Prostate gland (tissue), 2 donors: ENCODE measurements at regions not wholly inside any gene's neighbourhood (a gene's known extent, or its start where the extent isn't known, plus 50 kb on each side); places are given as distances from the start of the nearest gene placed in this dataset.

ENCODE experiments used
- DNase-seq: peaks from one replicate; pipeline ENCODE4 v3.0.0-alpha.2; 2019; ENCODE audit warnings: low spot score
- H3K27ac ChIP-seq, 2 donors: fragments of 200-600 bp; sonication (generic); 2 replicates each; pipeline ENCODE4 v1.5.1; 2017 to 2019
- H3K27me3 ChIP-seq: fragments of 200-600 bp; sonication (generic); replicated peaks from 2 replicates; pipeline ENCODE4 v1.5.1; 2019; ENCODE audit not compliant: insufficient read depth
- H3K36me3 ChIP-seq, 2 donors: fragments of 200-600 bp; sonication (generic); 1 replicate in 1 of 2; 2 replicates in 1 of 2; pipeline versions ENCODE4 v1.5.1 to v1.8.1; 2017 to 2019
- H3K4me1 ChIP-seq: fragments of 200-600 bp; sonication (generic); replicated peaks from 2 replicates; pipeline ENCODE4 v1.5.1; 2019
- H3K4me3 ChIP-seq, 2 donors: fragments of 200-600 bp; sonication (generic); 2 replicates each; pipeline ENCODE4 v1.5.1; 2017 to 2019
- H3K9me3 ChIP-seq: fragments of 200-600 bp; sonication (generic); 2 replicates; pipeline ENCODE4 v1.5.1; 2017
- POLR2A ChIP-seq: fragments of 450-650 bp; IDR thresholded peaks from one replicate; pipeline ENCODE4 v1.6.1; 2016; ENCODE audit warnings: antibody characterized with exemption, mild to moderate bottlenecking
- POLR2AphosphoS5 ChIP-seq: sonication (generic); formaldehyde crosslinking; IDR thresholded peaks from one replicate; pipeline ENCODE4 v1.6.1; 2017; ENCODE audit warnings: antibody characterized with exemption
- WGBS: methylation state at CpG from one replicate; pipeline ENCODE4 v1.1.5; 2018; 5-methylcytosine and 5-hydroxymethylcytosine counted together
- intact Hi-C: fragments of 100-400 bp; cut with DNase I; formaldehyde crosslinking; loops from one replicate; pipeline ENCODE4 v1.14.2; 2022
- TF ChIP-seq, protein P1 (sequence below), 4 experiments: fragments of 200-600 bp in 2 of 4; fragments of 450-650 bp in 2 of 4; sonication (generic) in 2 of 4; IDR thresholded peaks; 1 replicate in 3 of 4; 2 replicates in 1 of 4; pipeline ENCODE4 v1.5.1; 2016 to 2019; ENCODE audit warnings: antibody characterized with exemption in 4 of 4, mild to moderate bottlenecking in 2 of 4, moderate library complexity in 2 of 4

DNA sequence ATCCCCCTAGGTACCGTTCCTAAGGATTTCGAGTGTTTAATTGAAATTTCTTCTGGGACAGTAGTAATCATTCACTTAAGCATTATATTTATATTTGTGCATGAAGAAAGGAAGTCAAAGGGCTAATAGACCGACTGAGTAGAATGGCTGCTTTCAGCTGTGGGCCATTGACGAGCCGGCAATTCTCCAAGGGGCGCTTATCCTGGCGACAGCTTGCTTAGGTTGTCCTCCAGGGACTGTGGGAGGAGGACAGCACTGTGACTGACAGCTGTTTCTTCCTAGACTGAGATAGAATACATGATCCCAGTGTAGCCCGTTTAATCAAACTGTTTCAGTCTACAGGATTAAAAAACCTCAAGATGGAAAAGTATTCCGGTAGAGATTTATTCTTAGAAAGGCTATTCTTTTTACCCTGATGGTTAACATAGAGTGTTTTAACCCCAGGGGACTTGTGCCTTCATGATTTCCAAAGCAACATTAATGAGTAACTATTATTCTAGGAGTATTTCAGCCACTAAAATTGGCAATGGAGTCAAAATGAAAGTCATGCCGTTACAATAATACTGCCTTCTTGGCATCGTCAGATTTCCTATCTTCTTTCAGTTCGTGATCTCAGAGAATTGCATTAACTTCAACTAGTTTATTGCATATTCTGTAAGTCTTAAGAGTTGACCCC lies 943.1 kb upstream of the WWC1 start:
- 88% methylated on average over 12 of the region's 12 CpGs for WGBS
- H3K27ac ChIP-seq: no peak overlapping the region
- intact Hi-C loops: no loop called here
- no peaks in the 10 kb centered on the region for H3K4me1 ChIP-seq
- TF ChIP-seq POLR2A: no peak
- TF ChIP-seq POLR2AphosphoS5: no peak
- TF ChIP-seq, protein P1, sequence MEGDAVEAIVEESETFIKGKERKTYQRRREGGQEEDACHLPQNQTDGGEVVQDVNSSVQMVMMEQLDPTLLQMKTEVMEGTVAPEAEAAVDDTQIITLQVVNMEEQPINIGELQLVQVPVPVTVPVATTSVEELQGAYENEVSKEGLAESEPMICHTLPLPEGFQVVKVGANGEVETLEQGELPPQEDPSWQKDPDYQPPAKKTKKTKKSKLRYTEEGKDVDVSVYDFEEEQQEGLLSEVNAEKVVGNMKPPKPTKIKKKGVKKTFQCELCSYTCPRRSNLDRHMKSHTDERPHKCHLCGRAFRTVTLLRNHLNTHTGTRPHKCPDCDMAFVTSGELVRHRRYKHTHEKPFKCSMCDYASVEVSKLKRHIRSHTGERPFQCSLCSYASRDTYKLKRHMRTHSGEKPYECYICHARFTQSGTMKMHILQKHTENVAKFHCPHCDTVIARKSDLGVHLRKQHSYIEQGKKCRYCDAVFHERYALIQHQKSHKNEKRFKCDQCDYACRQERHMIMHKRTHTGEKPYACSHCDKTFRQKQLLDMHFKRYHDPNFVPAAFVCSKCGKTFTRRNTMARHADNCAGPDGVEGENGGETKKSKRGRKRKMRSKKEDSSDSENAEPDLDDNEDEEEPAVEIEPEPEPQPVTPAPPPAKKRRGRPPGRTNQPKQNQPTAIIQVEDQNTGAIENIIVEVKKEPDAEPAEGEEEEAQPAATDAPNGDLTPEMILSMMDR (IDR thresholded peaks at IDR 0.05): no peak
- H3K4me3 ChIP-seq: no peak overlapping the region
- no peaks in the 10 kb centered on the region for H3K36me3 ChIP-seq
- DNase-seq: no peak
- no peaks in the 10 kb centered on the region for H3K27me3 ChIP-seq
- no peaks in the 10 kb centered on the region for H3K9me3 ChIP-seq

DNA sequence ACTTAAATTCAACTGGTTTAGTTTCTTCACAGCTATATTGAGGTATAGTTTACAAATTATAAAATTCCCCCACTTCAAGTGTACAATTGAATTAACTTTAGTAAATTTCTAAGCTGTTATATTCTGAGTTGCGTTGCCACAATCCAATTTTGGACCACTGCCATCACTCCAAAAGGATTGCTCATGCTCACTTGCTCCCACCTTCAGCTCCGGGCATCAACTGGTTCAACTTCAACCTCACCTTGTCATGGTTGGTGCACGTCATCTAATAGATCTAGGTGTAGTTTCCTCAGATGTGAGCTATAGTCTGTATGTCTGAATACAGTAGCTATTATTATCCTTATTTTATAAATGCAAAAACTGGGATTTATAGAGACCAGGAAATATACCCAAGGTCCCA lies 942.5 kb upstream of the WWC1 start:
- Histone ChIP-seq H3K27me3 (no peaks in the 10 kb centered on the region), H3K4me1 (no peaks in the 10 kb centered on the region), H3K27ac (no peak overlapping the region), H3K4me3 (no peak overlapping the region), H3K36me3 (no peaks in the 10 kb centered on the region), H3K9me3 (no peaks in the 10 kb centered on the region)
- TF ChIP-seq, protein P1 (IDR thresholded peaks at IDR 0.05): no peak
- no peak for TF ChIP-seq POLR2AphosphoS5
- no peak for TF ChIP-seq POLR2A
- no peak for DNase-seq
- WGBS: 92% methylated on average over 3 of the region's 3 CpGs
- intact Hi-C loops: no loop called here

DNA sequence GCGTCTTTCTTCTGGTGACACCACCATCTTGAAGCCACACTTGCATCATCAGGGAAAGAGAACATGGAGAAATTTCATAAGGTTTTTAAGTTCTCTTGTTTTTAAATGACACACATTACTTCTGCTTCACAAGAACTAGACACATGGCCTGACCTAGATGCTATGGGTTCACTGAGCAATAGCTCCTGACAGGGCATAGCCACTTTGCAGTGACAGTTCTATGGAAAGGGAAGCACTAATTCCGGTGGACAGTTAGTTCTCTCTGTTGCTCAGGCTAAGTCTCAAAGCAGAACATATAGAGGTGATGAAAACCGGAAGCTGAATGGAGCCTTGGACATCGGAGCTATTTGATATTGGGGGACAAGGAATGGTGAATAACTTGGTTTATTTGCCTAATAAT lies 940.1 kb upstream of the WWC1 start:
- WGBS: 87% methylated on average over 4 of the region's 4 CpGs
- H3K9me3 ChIP-seq: no peaks in the 10 kb centered on the region
- TF ChIP-seq, protein P1 (IDR thresholded peaks at IDR 0.05): no peak
- TF ChIP-seq POLR2AphosphoS5 (no peak), POLR2A (no peak)
- H3K4me3 ChIP-seq: no peak overlapping the region
- no peaks in the 10 kb centered on the region for H3K4me1 ChIP-seq
- H3K27ac ChIP-seq: no peak overlapping the region
- intact Hi-C loops: no loop called here
- no peaks in the 10 kb centered on the region for H3K36me3 ChIP-seq
- DNase-seq: no peak
- H3K27me3 ChIP-seq: no peaks in the 10 kb centered on the region

DNA sequence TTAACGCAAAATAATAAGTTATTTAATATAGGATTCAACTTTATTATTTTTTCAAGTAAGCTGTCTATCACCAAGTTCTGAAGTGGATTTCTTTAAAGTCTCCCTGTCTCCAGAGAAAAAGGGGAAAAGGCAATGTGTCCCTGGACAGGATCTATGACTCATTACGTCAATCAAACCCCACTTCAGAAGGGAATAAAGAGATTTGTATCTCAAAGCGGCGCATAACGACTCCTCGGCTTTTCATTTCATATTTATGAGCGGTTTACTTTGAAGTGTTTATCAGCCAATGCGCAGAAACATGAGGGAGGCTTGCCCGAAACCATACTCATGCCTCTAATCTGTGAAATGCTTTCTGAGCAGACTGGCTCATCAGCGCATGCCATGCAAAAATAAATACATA lies 938.6 kb upstream of the WWC1 start:
- no peak for DNase-seq
- H3K4me3 ChIP-seq: no peak overlapping the region
- no peaks in the 10 kb centered on the region for H3K36me3 ChIP-seq
- H3K27me3 ChIP-seq: no peaks in the 10 kb centered on the region
- intact Hi-C loops: no loop called here
- H3K4me1 ChIP-seq: no peaks in the 10 kb centered on the region
- no peaks in the 10 kb centered on the region for H3K9me3 ChIP-seq
- 32% methylated on average over 10 of the region's 10 CpGs for WGBS
- no peak overlapping the region for H3K27ac ChIP-seq
- TF ChIP-seq POLR2A (no peak), POLR2AphosphoS5 (no peak)
- TF ChIP-seq, protein P1 (IDR thresholded peaks at IDR 0.05): no peak

DNA sequence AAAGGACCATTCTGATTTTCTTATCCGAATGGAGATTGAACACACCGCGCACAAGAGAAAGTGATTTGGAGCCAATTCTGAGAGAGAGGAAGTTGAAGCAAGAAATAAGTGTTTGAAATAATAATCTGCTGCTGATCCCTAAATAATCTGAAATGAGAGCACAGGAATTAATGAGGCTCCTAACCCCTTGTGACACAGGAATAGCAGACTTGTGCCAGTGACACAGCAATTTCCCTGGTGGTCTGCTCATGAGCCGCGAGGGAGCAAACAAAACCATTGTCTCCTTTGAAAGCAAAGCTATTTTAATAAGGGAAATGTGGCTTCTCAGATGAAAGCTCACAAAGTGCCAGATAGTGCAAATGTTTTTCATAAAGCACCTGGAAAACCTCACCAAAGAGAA lies 936.1 kb upstream of the WWC1 start:
- intact Hi-C loops: no loop called here
- Histone ChIP-seq H3K4me3 (no peak overlapping the region), H3K27ac (no peak overlapping the region), H3K4me1 (no peaks in the 10 kb centered on the region), H3K27me3 (no peaks in the 10 kb centered on the region), H3K9me3 (no peaks in the 10 kb centered on the region), H3K36me3 (no peaks in the 10 kb centered on the region)
- DNase-seq: no peak
- TF ChIP-seq, protein P1 (IDR thresholded peaks at IDR 0.05): no peak
- no peak for TF ChIP-seq POLR2AphosphoS5
- TF ChIP-seq POLR2A: no peak
- WGBS: 30% methylated on average over 5 of the region's 5 CpGs
